H9 (cell line): ENCODE measurements at regions not wholly inside any gene's neighbourhood (a gene's known extent, or its start where the extent isn't known, plus 50 kb on each side); places are given as distances from the start of the nearest gene placed in this dataset.

Experiments used
- DNase-seq: peaks from one replicate; pipeline ENCODE4 v3.0.0-alpha.2; 2017
- H2AFZ ChIP-seq: one replicate; pipeline ENCODE4 v1.6.1; 2013; ENCODE audit warnings: mild to moderate bottlenecking, low read length, control low read depth, moderate library complexity
- H2AK5ac ChIP-seq: 2 replicates; pipeline ENCODE4 v1.6.1; 2013; ENCODE audit warnings: low read length, control low read depth, mixed read lengths; ENCODE audit not compliant: insufficient read length
- H2BK120ac ChIP-seq: one replicate; pipeline ENCODE4 v1.6.1; 2013; ENCODE audit warnings: low read depth, mild to moderate bottlenecking, low read length, control low read depth, inconsistent platforms; ENCODE audit not compliant: poor library complexity, severe bottlenecking
- H2BK12ac ChIP-seq: 2 replicates; pipeline ENCODE4 v1.6.1; 2013; ENCODE audit warnings: low read length, control low read depth, mixed read lengths, low read depth; ENCODE audit not compliant: insufficient read length
- H2BK15ac ChIP-seq: 2 replicates; pipeline ENCODE4 v1.6.1; 2013; ENCODE audit warnings: low read depth, low read length, control low read depth
- H2BK20ac ChIP-seq: one replicate; pipeline ENCODE4 v1.6.1; 2013; ENCODE audit warnings: low read depth, mild to moderate bottlenecking, low read length, control low read depth, inconsistent platforms; ENCODE audit not compliant: poor library complexity, severe bottlenecking
- H2BK5ac ChIP-seq: 2 replicates; pipeline ENCODE4 v1.6.1; 2013; ENCODE audit warnings: low read length, control low read depth, mixed read lengths; ENCODE audit not compliant: insufficient read length
- H3K14ac ChIP-seq: 2 replicates; pipeline ENCODE4 v1.6.1; 2013; ENCODE audit warnings: low read length, control low read depth; ENCODE audit not compliant: insufficient read depth
- H3K18ac ChIP-seq: 2 replicates; pipeline ENCODE4 v1.6.1; 2013; ENCODE audit warnings: low read depth, mild to moderate bottlenecking, mixed read lengths, low read length, control low read depth; ENCODE audit not compliant: insufficient read length
- H3K23ac ChIP-seq: 2 replicates; pipeline ENCODE4 v1.6.1; 2013; ENCODE audit warnings: low read length, control low read depth, mixed read lengths, low read depth; ENCODE audit not compliant: insufficient read length
- H3K23me2 ChIP-seq: 2 replicates; pipeline ENCODE4 v1.6.1; 2013; ENCODE audit warnings: low read depth, mild to moderate bottlenecking, mixed read lengths, low read length, control low read depth; ENCODE audit not compliant: insufficient read length, poor library complexity, severe bottlenecking
- H3K27ac ChIP-seq: 2 replicates; pipeline ENCODE4 v1.5.1; 2013; ENCODE audit warnings: low read length, control low read depth, mixed read lengths, low read depth; ENCODE audit not compliant: insufficient read length
- H3K27me3 ChIP-seq: 2 replicates; pipeline ENCODE4 v1.6.1; 2013; ENCODE audit warnings: low read length, control low read depth, inconsistent platforms; ENCODE audit not compliant: insufficient read depth
- H3K4ac ChIP-seq: 2 replicates; pipeline ENCODE4 v1.6.1; 2013; ENCODE audit warnings: low read depth, mild to moderate bottlenecking, control low read depth, inconsistent platforms, low read length, moderate library complexity
- H3K4me1 ChIP-seq: 2 replicates; pipeline ENCODE4 v1.6.1; 2013; ENCODE audit warnings: low read length, control low read depth, inconsistent platforms; ENCODE audit not compliant: insufficient read depth
- H3K4me2 ChIP-seq: 2 replicates; pipeline ENCODE4 v1.6.1; 2013; ENCODE audit warnings: low read length, control low read depth, mixed read lengths; ENCODE audit not compliant: insufficient read length, insufficient read depth
- H3K56ac ChIP-seq: 2 replicates; pipeline ENCODE4 v1.6.1; 2013; ENCODE audit warnings: low read depth, mild to moderate bottlenecking, mixed read lengths, low read length, control low read depth; ENCODE audit not compliant: insufficient read length
- H3K79me1 ChIP-seq: 2 replicates; pipeline ENCODE4 v1.6.1; 2013; ENCODE audit warnings: low read depth, mild to moderate bottlenecking, moderate library complexity, low read length, control low read depth, inconsistent platforms; ENCODE audit not compliant: insufficient read depth, poor library complexity, severe bottlenecking
- H3K79me2 ChIP-seq: 2 replicates; pipeline ENCODE4 v1.6.1; 2013; ENCODE audit warnings: low read length, control low read depth, inconsistent platforms; ENCODE audit not compliant: insufficient read depth
- H3K9ac ChIP-seq: 2 replicates; pipeline ENCODE4 v1.6.1; 2013; ENCODE audit warnings: low read length, control low read depth, mixed read lengths; ENCODE audit not compliant: insufficient read length; ENCODE audit errors: extremely low read depth
- H3K9me3 ChIP-seq: one replicate; pipeline ENCODE4 v1.6.1; 2013; ENCODE audit warnings: low read depth, low read length, inconsistent platforms; ENCODE audit not compliant: control insufficient read depth
- H3T11ph ChIP-seq: one replicate; pipeline ENCODE4 v1.6.1; 2013; ENCODE audit warnings: mild to moderate bottlenecking, low read length, control low read depth, inconsistent platforms
- H4K20me1 ChIP-seq: one replicate; pipeline ENCODE4 v1.6.1; 2013; ENCODE audit not compliant: control insufficient read depth, insufficient read length, insufficient read depth
- H4K5ac ChIP-seq: 2 replicates; pipeline ENCODE4 v1.6.1; 2013; ENCODE audit warnings: low read depth, mild to moderate bottlenecking, mixed read lengths, low read length, control low read depth; ENCODE audit not compliant: insufficient read length
- H4K8ac ChIP-seq: replicated peaks from 2 replicates; pipeline ENCODE4 v1.6.1; 2013; ENCODE audit warnings: low read length, control low read depth, mixed read lengths, low read depth; ENCODE audit not compliant: insufficient read length
- H4K91ac ChIP-seq: 2 replicates; pipeline ENCODE4 v1.6.1; 2013; ENCODE audit warnings: low read depth, mild to moderate bottlenecking, moderate library complexity, mixed read lengths, low read length, control low read depth; ENCODE audit not compliant: insufficient read length
- H3K27ac Mint-ChIP-seq, 3 experiments: 2 replicates in 2 of 3; 3 replicates in 1 of 3; pipeline ENCODE4 v1.8.0; 2020 to 2021; ENCODE audit warnings: mixed read lengths in 3 of 3, mild to moderate bottlenecking in 1 of 3, moderate library complexity in 1 of 3
- H3K27me3 Mint-ChIP-seq: 2 replicates; pipeline ENCODE4 v1.8.0; 2021; ENCODE audit warnings: low read depth, mild to moderate bottlenecking, moderate library complexity, mixed read lengths
- H3K36me3 Mint-ChIP-seq, 3 experiments: 2 replicates in 2 of 3; 3 replicates in 1 of 3; pipeline ENCODE4 v1.8.0; 2020 to 2021; ENCODE audit warnings: low read depth in 3 of 3, mixed read lengths in 3 of 3; ENCODE audit not compliant: insufficient read depth in 1 of 3
- H3K4me1 Mint-ChIP-seq, 2 experiments: 2 replicates each; pipeline ENCODE4 v1.8.0; 2020; ENCODE audit warnings: mixed read lengths in 2 of 2
- H3K4me3 Mint-ChIP-seq, 2 experiments: 2 replicates in 1 of 2; 3 replicates in 1 of 2; pipeline ENCODE4 v1.8.0; 2020 to 2021; ENCODE audit warnings: mild to moderate bottlenecking in 2 of 2, mixed read lengths in 2 of 2, moderate library complexity in 1 of 2
- H3K9me3 Mint-ChIP-seq, 2 experiments: 2 replicates in 1 of 2; 3 replicates in 1 of 2; pipeline ENCODE4 v1.8.0; 2020; ENCODE audit warnings: mild to moderate bottlenecking in 2 of 2, mixed read lengths in 2 of 2, moderate library complexity in 1 of 2
- CTCF ChIP-seq: fragments of 200-600 bp; sonication (generic); conservative IDR thresholded peaks from 3 replicates; pipeline ENCODE4 v1.8.0; 2021; ENCODE audit warnings: antibody characterized with exemption, mild to moderate bottlenecking
- WGBS: extraction: QIAGEN DNeasy Blood & Tissue Kit; methylation state at CpG from one replicate; pipeline ENCODE4 v1.1.7; 2013; ENCODE audit warnings: missing lambda C conversion rate, low lambda C conversion rate, mixed read lengths; ENCODE audit not compliant: insufficient read length; ENCODE audit errors: extremely low coverage; 5-methylcytosine and 5-hydroxymethylcytosine counted together

DNA sequence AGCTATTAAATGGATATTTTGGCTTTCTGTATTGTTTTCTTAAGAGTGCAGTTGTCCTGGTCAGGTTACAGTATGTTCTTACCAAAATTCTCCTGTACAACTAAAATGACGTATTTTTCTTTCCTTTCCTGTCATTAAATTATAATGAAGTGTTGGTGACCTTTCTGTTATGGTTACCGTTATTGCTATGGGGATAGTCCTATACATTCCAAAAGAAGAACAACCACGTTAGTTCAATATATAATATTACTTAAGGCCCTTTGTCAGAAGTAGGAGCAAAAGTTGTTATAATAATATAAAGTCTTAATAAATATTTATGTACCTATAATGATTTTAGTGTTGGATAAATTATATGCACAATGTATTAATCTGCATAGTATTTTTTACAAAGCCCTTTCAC lies 82.4 kb upstream of the NREP start:
- Histone ChIP-seq H3K79me1 (no peaks in the 10 kb centered on the region), H2AFZ (no peak overlapping the region), H3K14ac (no peak overlapping the region), H3K4ac (no peak overlapping the region), H4K91ac (no peak overlapping the region), H3K9ac (no peak overlapping the region), H2BK5ac (no peak overlapping the region), H2AK5ac (no peak overlapping the region), H3K27ac (no peak overlapping the region), H3K18ac (no peak overlapping the region), H3K4me1 (no peaks in the 10 kb centered on the region), H3K9me3 (no peaks in the 10 kb centered on the region), H2BK12ac (no peak overlapping the region), H3T11ph (no peak overlapping the region), H2BK120ac (no peak overlapping the region), H4K8ac (no peak overlapping the region), H3K27me3 (no peaks in the 10 kb centered on the region), H2BK20ac (no peak overlapping the region), H4K5ac (no peak overlapping the region), H3K23ac (no peak overlapping the region), H3K56ac (no peak overlapping the region), H4K20me1 (no peaks in the 10 kb centered on the region), H3K79me2 (no peaks in the 10 kb centered on the region), H3K4me2 (no peak overlapping the region), H2BK15ac (no peak overlapping the region), H3K23me2 (no peaks in the 10 kb centered on the region)
- no peaks in the 10 kb centered on the region for H3K4me1 Mint-ChIP-seq
- H3K36me3 Mint-ChIP-seq, result no peaks in the 10 kb centered on the region
- no peaks in the 10 kb centered on the region for H3K27me3 Mint-ChIP-seq
- no peak for DNase-seq
- H3K27ac Mint-ChIP-seq, result no peak overlapping the region
- no peaks in the 10 kb centered on the region for H3K9me3 Mint-ChIP-seq
- no peak for TF ChIP-seq CTCF
- H3K4me3 Mint-ChIP-seq, result no peak overlapping the region
- WGBS, result no CpG with 5 or more reads among the region's 3 CpGs
